Tibial nerve (tissue), 4 donors: ENCODE measurements at regions not wholly inside any gene's neighbourhood (a gene's known extent, or its start where the extent isn't known, plus 50 kb on each side); places are given as distances from the start of the nearest gene placed in this dataset.

Experiments
- DNase-seq, 2 donors: peaks; one replicate each; pipeline ENCODE4 v3.0.0-alpha.2; 2019; ENCODE audit warnings: low spot score in 2 of 2
- H3K27ac ChIP-seq, 4 donors: fragments of 200-600 bp; sonication (generic) in 3 of 4; one replicate each; pipeline ENCODE4 v1.5.1; 2017 to 2019; ENCODE audit warnings: mild to moderate bottlenecking in 1 of 4
- H3K27me3 ChIP-seq, 2 donors: fragments of 200-600 bp; sonication (generic) in 1 of 2; one replicate each; pipeline versions ENCODE4 v1.5.1 to v1.6.0; 2017 to 2019
- H3K36me3 ChIP-seq, 3 donors: fragments of 200-600 bp; sonication (generic); one replicate each; pipeline ENCODE4 v1.5.1; 2018 to 2019
- H3K4me1 ChIP-seq, 4 donors: fragments of 200-600 bp; sonication (generic) in 3 of 4; one replicate each; pipeline ENCODE4 v1.5.1; 2017 to 2019
- H3K4me3 ChIP-seq, 4 donors: fragments of 200-600 bp; sonication (generic) in 3 of 4; one replicate each; pipeline ENCODE4 v1.5.1; 2017 to 2019; ENCODE audit warnings: mild to moderate bottlenecking in 1 of 4, moderate library complexity in 1 of 4
- H3K9me3 ChIP-seq, 4 donors: fragments of 200-600 bp; sonication (generic) in 3 of 4; one replicate each; pipeline ENCODE4 v1.5.1; 2017 to 2019
- CTCF ChIP-seq, 5 experiments: fragments of 200-600 bp in 3 of 5; fragments of 450-650 bp in 2 of 5; sonication (generic) in 3 of 5; IDR thresholded peaks; one replicate each; pipeline ENCODE4 v1.5.1; 2016 to 2019; ENCODE audit warnings: antibody characterized with exemption in 5 of 5, mild to moderate bottlenecking in 3 of 5, moderate library complexity in 2 of 5
- EP300 ChIP-seq, 2 donors: sonication (generic); formaldehyde crosslinking; IDR thresholded peaks; one replicate each; pipeline ENCODE4 v1.6.1; 2017; ENCODE audit warnings: antibody characterized with exemption in 2 of 2, mild to moderate bottlenecking in 1 of 2
- POLR2A ChIP-seq, 2 donors: fragments of 450-650 bp; IDR thresholded peaks; one replicate each; pipeline ENCODE4 v1.6.1; 2017; ENCODE audit warnings: antibody characterized with exemption in 2 of 2, mild to moderate bottlenecking in 2 of 2, moderate library complexity in 2 of 2
- WGBS, 2 donors: methylation state at CpG; one replicate each; pipeline ENCODE4 v1.1.5; 2018; 5-methylcytosine and 5-hydroxymethylcytosine counted together

- Histone ChIP-seq H3K27ac (no peak overlapping the region), H3K36me3 (no peaks in the 10 kb centered on the region), H3K4me1 (no peaks in the 10 kb centered on the region), H3K9me3 (peaks cover 0 to 46% (median 4%) of the 10 kb centered on the region in 4 donors), H3K4me3 (no peak overlapping the region), H3K27me3 (no peaks in the 10 kb centered on the region)
- no peak for TF ChIP-seq POLR2A (IDR thresholded peaks at IDR 0.05)
- TF ChIP-seq CTCF (IDR thresholded peaks at IDR 0.05) = no peak
- no peak for DNase-seq
- 97 to 100% methylated on average over 1 of the region's 1 CpG for WGBS, 2 donors
Observed at GRCh38 chr7:12847001-12847400, 159.6 kb downstream of the ARL4A start.

- H3K4me3 ChIP-seq = no peak overlapping the region
- TF ChIP-seq EP300 (IDR thresholded peaks at IDR 0.05) (no peak), CTCF (IDR thresholded peaks at IDR 0.05) (no peak), POLR2A (IDR thresholded peaks at IDR 0.05) (no peak)
- H3K9me3 ChIP-seq = peaks cover 0 to 22% (median 4%) of the 10 kb centered on the region in 4 donors
- H3K36me3 ChIP-seq = no peaks in the 10 kb centered on the region
- no peak overlapping the region for H3K27ac ChIP-seq
- H3K27me3 ChIP-seq = no peaks in the 10 kb centered on the region
- DNase-seq = no peak
- no peaks in the 10 kb centered on the region for H3K4me1 ChIP-seq
- 89 to 93% methylated on average over 3 of the region's 3 CpGs for WGBS, 2 donors
Observed at GRCh38 chr7:12851142-12851541, 163.7 kb downstream of the ARL4A start.

GRCh38 chr7:12851841-12852240 lies 164.4 kb downstream of the ARL4A start:
- Histone ChIP-seq H3K36me3 (no peaks in the 10 kb centered on the region), H3K9me3 (peaks cover 0 to 15% (median 1%) of the 10 kb centered on the region in 4 donors), H3K27ac (no peak overlapping the region), H3K4me1 (no peaks in the 10 kb centered on the region), H3K4me3 (no peak overlapping the region), H3K27me3 (no peaks in the 10 kb centered on the region)
- TF ChIP-seq POLR2A (IDR thresholded peaks at IDR 0.05) = no peak
- TF ChIP-seq CTCF (IDR thresholded peaks at IDR 0.05) = no peak
- no peak for TF ChIP-seq EP300 (IDR thresholded peaks at IDR 0.05)
- 83 to 84% methylated on average over 3 of the region's 3 CpGs for WGBS, 2 donors
- no peak for DNase-seq

- WGBS, 2 donors = 67% methylated on average over 4 of the region's 4 CpGs
- Histone ChIP-seq H3K36me3 (no peaks in the 10 kb centered on the region), H3K4me1 (no peaks in the 10 kb centered on the region), H3K27me3 (no peaks in the 10 kb centered on the region), H3K27ac (no peak overlapping the region), H3K9me3 (no peaks in the 10 kb centered on the region), H3K4me3 (no peak overlapping the region)
- no peak for DNase-seq
- no peak for TF ChIP-seq CTCF (IDR thresholded peaks at IDR 0.05)
- TF ChIP-seq EP300 (IDR thresholded peaks at IDR 0.05) = no peak
- no peak for TF ChIP-seq POLR2A (IDR thresholded peaks at IDR 0.05)
Observed at GRCh38 chr7:12855036-12855435, 167.6 kb downstream of the ARL4A start.

GRCh38 chr7:12859761-12860160 lies 172.3 kb downstream of the ARL4A start:
- no peak for TF ChIP-seq CTCF (IDR thresholded peaks at IDR 0.05)
- WGBS, 2 donors = 77 to 83% methylated on average over 2 of the region's 2 CpGs
- DNase-seq = no peak
- Histone ChIP-seq H3K4me1 (no peaks in the 10 kb centered on the region), H3K4me3 (no peak overlapping the region), H3K27me3 (no peaks in the 10 kb centered on the region), H3K36me3 (no peaks in the 10 kb centered on the region), H3K9me3 (no peaks in the 10 kb centered on the region), H3K27ac (no peak overlapping the region)
